OCI-LY7 (cell line): ENCODE measurements at regions not wholly inside any gene's neighbourhood (a gene's known extent, or its start where the extent isn't known, plus 50 kb on each side); places are given as distances from the start of the nearest gene placed in this dataset.

Source experiments
- BruUV-seq: library from RNA; stranded (reverse); fragments of 400-500 nt; replicated peaks from 2 replicates; lab custom pipeline; 2021; lab: Mats Ljungman, UMichigan
- CTCF ChIA-PET: fragments of 300-600 bp; sonication (Branson Sonifier 250); formaldehyde crosslinking; loops from one replicate; lab custom pipeline; 2022; ENCODE audit warnings: antibody characterized with exemption; ENCODE audit not compliant: unreplicated experiment; lab: Charles Lee
- POLR2A ChIA-PET: fragments of 300-600 bp; sonication (Branson Sonifier 250); formaldehyde crosslinking; loops from one replicate; lab custom pipeline; 2022; ENCODE audit warnings: antibody characterized with exemption; lab: Charles Lee
- DNase-seq: peaks from one replicate; pipeline ENCODE4 v3.0.0-alpha.2; 2015; ENCODE audit warnings: low spot score
- H2AFZ ChIP-seq: fragments of 200-600 bp; sonication (generic), shearing (Covaris generic); 2 replicates; pipeline ENCODE4 v1.6.1; 2014; ENCODE audit warnings: mild to moderate bottlenecking, antibody characterized with exemption, low read length, moderate library complexity
- H3K27ac ChIP-seq: fragments of 200-600 bp; sonication (generic); 2 replicates; pipeline ENCODE4 v1.5.1; 2014; ENCODE audit warnings: mixed run types, low read depth, mild to moderate bottlenecking, moderate library complexity, low read length, inconsistent platforms; ENCODE audit not compliant: poor library complexity, severe bottlenecking
- H3K36me3 ChIP-seq: fragments of 200-600 bp; sonication (generic); 2 replicates; pipeline ENCODE4 v1.6.1; 2014; ENCODE audit warnings: mild to moderate bottlenecking, antibody characterized with exemption, low read length, moderate library complexity, mixed read lengths; ENCODE audit not compliant: insufficient read depth
- H3K4me1 ChIP-seq: fragments of 200-600 bp; sonication (generic); 2 replicates; pipeline ENCODE4 v1.5.1; 2014; ENCODE audit warnings: mild to moderate bottlenecking, low read length; ENCODE audit not compliant: insufficient read depth, poor library complexity, severe bottlenecking
- H3K4me2 ChIP-seq: fragments of 200-600 bp; sonication (generic); 2 replicates; pipeline ENCODE4 v1.6.1; 2014; ENCODE audit warnings: mild to moderate bottlenecking, low read length
- H3K4me3 ChIP-seq: fragments of 200-600 bp; sonication (generic); 2 replicates; pipeline ENCODE4 v1.5.1; 2014; ENCODE audit warnings: mild to moderate bottlenecking, low read depth, low read length; ENCODE audit not compliant: poor library complexity, severe bottlenecking
- H3K79me2 ChIP-seq: fragments of 200-600 bp; sonication (generic); 2 replicates; pipeline ENCODE4 v1.6.1; 2016; ENCODE audit warnings: low read depth, mild to moderate bottlenecking, low read length, moderate library complexity, mixed read lengths; ENCODE audit not compliant: insufficient read depth
- H3K9me2 ChIP-seq: fragments of 200-600 bp; sonication (generic); 2 replicates; pipeline ENCODE4 v1.6.1; 2016; ENCODE audit warnings: mild to moderate bottlenecking, low read length, mixed read lengths; ENCODE audit not compliant: insufficient read depth
- H3K9me3 ChIP-seq: fragments of 200-600 bp; sonication (generic); 2 replicates; pipeline ENCODE4 v1.6.1; 2014; ENCODE audit warnings: mild to moderate bottlenecking, mixed run types, low read length, mixed read lengths
- H4K20me1 ChIP-seq: fragments of 200-600 bp; sonication (generic); 2 replicates; pipeline ENCODE4 v1.6.1; 2014; ENCODE audit warnings: mild to moderate bottlenecking, antibody characterized with exemption, low read length, moderate library complexity, mixed read lengths; ENCODE audit not compliant: insufficient read depth
- EZH2phosphoT487 ChIP-seq: fragments of 200-600 bp; sonication (generic); IDR thresholded peaks from 2 replicates; pipeline ENCODE4 v1.6.1; 2018; ENCODE audit warnings: low read depth, borderline replicate concordance, mild to moderate bottlenecking, mixed run types, antibody characterized with exemption, low read length, moderate library complexity, mixed read lengths
- intact Hi-C: fragments of 100-400 bp; cut with micrococcal nuclease; formaldehyde crosslinking; loops from one replicate; pipeline ENCODE4 v1.10.0; 2022; ENCODE audit not compliant: unreplicated experiment
- TF ChIP-seq, protein P1 (sequence below): fragments of 200-600 bp; sonication (generic); conservative IDR thresholded peaks from 2 replicates; pipeline ENCODE4 v1.5.1; 2014; ENCODE audit warnings: mild to moderate bottlenecking, antibody characterized with exemption, low read length, moderate library complexity, mixed read lengths

DNA sequence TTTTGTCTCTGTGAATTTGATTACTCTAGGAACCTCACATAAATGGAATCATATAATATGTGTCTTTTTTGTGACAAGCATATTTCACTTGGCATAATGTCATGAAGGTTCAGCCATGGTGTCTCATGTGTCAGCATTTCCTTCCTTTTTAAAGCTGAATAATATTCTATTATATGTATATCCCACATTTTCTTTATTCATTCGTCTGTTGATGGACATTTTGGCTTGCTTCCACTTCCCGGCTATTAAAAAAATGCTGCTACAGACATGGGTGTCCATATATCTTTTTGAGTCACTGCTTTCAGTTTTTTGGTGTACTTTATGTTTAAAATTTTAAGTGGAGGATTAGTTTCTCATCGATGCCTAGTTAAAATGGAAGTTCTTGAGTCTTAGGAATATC lies 59.8 kb upstream of the C5orf63 start:
- TF ChIP-seq, protein P1, sequence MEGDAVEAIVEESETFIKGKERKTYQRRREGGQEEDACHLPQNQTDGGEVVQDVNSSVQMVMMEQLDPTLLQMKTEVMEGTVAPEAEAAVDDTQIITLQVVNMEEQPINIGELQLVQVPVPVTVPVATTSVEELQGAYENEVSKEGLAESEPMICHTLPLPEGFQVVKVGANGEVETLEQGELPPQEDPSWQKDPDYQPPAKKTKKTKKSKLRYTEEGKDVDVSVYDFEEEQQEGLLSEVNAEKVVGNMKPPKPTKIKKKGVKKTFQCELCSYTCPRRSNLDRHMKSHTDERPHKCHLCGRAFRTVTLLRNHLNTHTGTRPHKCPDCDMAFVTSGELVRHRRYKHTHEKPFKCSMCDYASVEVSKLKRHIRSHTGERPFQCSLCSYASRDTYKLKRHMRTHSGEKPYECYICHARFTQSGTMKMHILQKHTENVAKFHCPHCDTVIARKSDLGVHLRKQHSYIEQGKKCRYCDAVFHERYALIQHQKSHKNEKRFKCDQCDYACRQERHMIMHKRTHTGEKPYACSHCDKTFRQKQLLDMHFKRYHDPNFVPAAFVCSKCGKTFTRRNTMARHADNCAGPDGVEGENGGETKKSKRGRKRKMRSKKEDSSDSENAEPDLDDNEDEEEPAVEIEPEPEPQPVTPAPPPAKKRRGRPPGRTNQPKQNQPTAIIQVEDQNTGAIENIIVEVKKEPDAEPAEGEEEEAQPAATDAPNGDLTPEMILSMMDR: no peak
- TF ChIP-seq EZH2phosphoT487: no peak
- Histone ChIP-seq H3K4me2 (no peak overlapping the region), H2AFZ (no peak overlapping the region), H3K4me1 (no peaks in the 10 kb centered on the region), H3K9me3 (no peaks in the 10 kb centered on the region), H3K9me2 (no peaks in the 10 kb centered on the region), H3K79me2 (no peaks in the 10 kb centered on the region), H3K36me3 (no peaks in the 10 kb centered on the region), H3K27ac (no peak overlapping the region), H3K4me3 (no peak overlapping the region), H4K20me1 (no peaks in the 10 kb centered on the region)
- DNase-seq: no peak
- CTCF ChIA-PET: no interaction called here
- intact Hi-C loops: no loop called here
- BruUV-seq: no TSS peak
- POLR2A ChIA-PET: no interaction called here

- Histone ChIP-seq H3K36me3 (no peaks in the 10 kb centered on the region), H3K4me3 (no peak overlapping the region), H3K9me3 (no peaks in the 10 kb centered on the region), H2AFZ (no peak overlapping the region), H3K9me2 (no peaks in the 10 kb centered on the region), H3K4me2 (no peak overlapping the region), H3K4me1 (no peaks in the 10 kb centered on the region), H3K79me2 (no peaks in the 10 kb centered on the region), H3K27ac (no peak overlapping the region), H4K20me1 (no peaks in the 10 kb centered on the region)
- ChIA-PET CTCF (no interaction called here), POLR2A (no interaction called here)
- no peak for TF ChIP-seq EZH2phosphoT487
- TF ChIP-seq, protein P1: no peak
- intact Hi-C loops: no loop called here
- DNase-seq: peak; percentile 3
- no TSS peak for BruUV-seq
Observed at GRCh38 chr5:127136908-127137307, 63.6 kb upstream of the C5orf63 start.

GRCh38 chr5:127143722-127144121 lies 70.4 kb upstream of the C5orf63 start:
- POLR2A ChIA-PET: no interaction called here
- no TSS peak for BruUV-seq
- no peak overlapping the region for H2AFZ ChIP-seq
- intact Hi-C loops: no loop called here
- no peaks in the 10 kb centered on the region for H3K79me2 ChIP-seq
- no peak overlapping the region for H3K4me3 ChIP-seq
- 0 out of 2 replicates have a peak, but pooled peaks cover 3% of the 10 kb centered on the region for H4K20me1 ChIP-seq
- no peak for TF ChIP-seq EZH2phosphoT487
- TF ChIP-seq, protein P1: no peak
- H3K9me3 ChIP-seq: no peaks in the 10 kb centered on the region
- no peak overlapping the region for H3K27ac ChIP-seq
- CTCF ChIA-PET: no interaction called here
- no peak for DNase-seq
- no peaks in the 10 kb centered on the region for H3K4me1 ChIP-seq
- H3K36me3 ChIP-seq: no peaks in the 10 kb centered on the region
- H3K9me2 ChIP-seq: no peaks in the 10 kb centered on the region
- no peak overlapping the region for H3K4me2 ChIP-seq
